ENCODE measurements at regions not wholly inside any gene's neighbourhood (a gene's known extent, or its start where the extent isn't known, plus 50 kb on each side); places are given as distances from the start of the nearest gene placed in this dataset.

- TF ChIP-seq, protein P1, sequence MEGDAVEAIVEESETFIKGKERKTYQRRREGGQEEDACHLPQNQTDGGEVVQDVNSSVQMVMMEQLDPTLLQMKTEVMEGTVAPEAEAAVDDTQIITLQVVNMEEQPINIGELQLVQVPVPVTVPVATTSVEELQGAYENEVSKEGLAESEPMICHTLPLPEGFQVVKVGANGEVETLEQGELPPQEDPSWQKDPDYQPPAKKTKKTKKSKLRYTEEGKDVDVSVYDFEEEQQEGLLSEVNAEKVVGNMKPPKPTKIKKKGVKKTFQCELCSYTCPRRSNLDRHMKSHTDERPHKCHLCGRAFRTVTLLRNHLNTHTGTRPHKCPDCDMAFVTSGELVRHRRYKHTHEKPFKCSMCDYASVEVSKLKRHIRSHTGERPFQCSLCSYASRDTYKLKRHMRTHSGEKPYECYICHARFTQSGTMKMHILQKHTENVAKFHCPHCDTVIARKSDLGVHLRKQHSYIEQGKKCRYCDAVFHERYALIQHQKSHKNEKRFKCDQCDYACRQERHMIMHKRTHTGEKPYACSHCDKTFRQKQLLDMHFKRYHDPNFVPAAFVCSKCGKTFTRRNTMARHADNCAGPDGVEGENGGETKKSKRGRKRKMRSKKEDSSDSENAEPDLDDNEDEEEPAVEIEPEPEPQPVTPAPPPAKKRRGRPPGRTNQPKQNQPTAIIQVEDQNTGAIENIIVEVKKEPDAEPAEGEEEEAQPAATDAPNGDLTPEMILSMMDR (IDR thresholded peaks at IDR 0.05 in 8 of 11, conservative IDR thresholded peaks at IDR 0.05 in 3 of 11): no peak
- TF ChIP-seq POLR2A (IDR thresholded peaks at IDR 0.05): no peak
- TF ChIP-seq POLR2AphosphoS5 (IDR thresholded peaks at IDR 0.05): no peak
Observed at GRCh38 chr13:97895383-97895782, 58.1 kb upstream of the IPO5 start.
